DND-41 (cell line): ENCODE measurements at regions not wholly inside any gene's neighbourhood (a gene's known extent, or its start where the extent isn't known, plus 50 kb on each side); places are given as distances from the start of the nearest gene placed in this dataset.

Experiments used
- ATAC-seq: fragments of 200-7000 bp; cut with Tn5 transposase; 3 replicates; pipeline ENCODE4 v1.9.1; 2021; ENCODE audit warnings: low read depth; ENCODE audit not compliant: insufficient read depth
- DNase-seq: peaks from one replicate; pipeline ENCODE4 v3.0.0-alpha.2; 2020
- H2AFZ ChIP-seq: 2 replicates; pipeline ENCODE4 v1.6.0; 2012; ENCODE audit warnings: low read depth, low read length
- H3K27ac ChIP-seq: 2 replicates; pipeline ENCODE4 v1.5.1; 2012; ENCODE audit warnings: low read length, inconsistent platforms
- H3K27me3 ChIP-seq: fragments of 200-600 bp; sonication (generic); 2 replicates; pipeline ENCODE4 v1.6.0; 2012; ENCODE audit warnings: low read length, mild to moderate bottlenecking, inconsistent platforms; ENCODE audit not compliant: insufficient read depth, poor library complexity
- H3K36me3 ChIP-seq: 2 replicates; pipeline ENCODE4 v1.5.1; 2012; ENCODE audit warnings: low read length, inconsistent platforms; ENCODE audit not compliant: insufficient read depth
- H3K4me1 ChIP-seq: 2 replicates; pipeline ENCODE4 v1.5.1; 2012; ENCODE audit warnings: mild to moderate bottlenecking, low read length; ENCODE audit not compliant: insufficient read depth
- H3K4me2 ChIP-seq: 2 replicates; pipeline ENCODE4 v1.6.0; 2012; ENCODE audit warnings: mild to moderate bottlenecking, moderate library complexity, low read length, inconsistent platforms; ENCODE audit not compliant: insufficient read depth
- H3K4me3 ChIP-seq, 2 experiments: fragments of 200-600 bp in 1 of 2; shearing (Covaris generic) in 1 of 2; 2 replicates each; pipeline ENCODE4 v1.5.1; 2012 to 2016; ENCODE audit warnings: inconsistent platforms in 2 of 2, low read length in 2 of 2, mild to moderate bottlenecking in 2 of 2, low read depth in 1 of 2, moderate library complexity in 1 of 2
- H3K79me2 ChIP-seq: 2 replicates; pipeline ENCODE4 v1.6.0; 2012; ENCODE audit warnings: low read length, inconsistent platforms; ENCODE audit not compliant: insufficient read depth
- H3K9ac ChIP-seq: 2 replicates; pipeline ENCODE4 v1.6.0; 2012; ENCODE audit warnings: low read depth, mild to moderate bottlenecking, inconsistent platforms, low read length, moderate library complexity
- H3K9me3 ChIP-seq: 2 replicates; pipeline ENCODE4 v1.5.1; 2012; ENCODE audit warnings: low read length, moderate library complexity, mild to moderate bottlenecking, inconsistent platforms; ENCODE audit not compliant: insufficient read depth, severe bottlenecking
- H4K20me1 ChIP-seq: 2 replicates; pipeline ENCODE4 v1.6.0; 2012; ENCODE audit warnings: low read length; ENCODE audit not compliant: insufficient read depth
- CTCF ChIP-seq: IDR thresholded peaks from 2 replicates; pipeline ENCODE4 v1.5.1; 2012; ENCODE audit warnings: borderline replicate concordance, low read length, moderate library complexity, mild to moderate bottlenecking; ENCODE audit not compliant: poor library complexity, severe bottlenecking; ENCODE audit errors: extremely low read depth
- EZH2 ChIP-seq: IDR thresholded peaks from 3 replicates; pipeline ENCODE4 v1.6.1; 2012; ENCODE audit warnings: borderline replicate concordance, low read depth, mild to moderate bottlenecking, moderate library complexity, low read length, inconsistent platforms; ENCODE audit not compliant: severe bottlenecking

GRCh38 chr15:31160740-31161495, 59.4 kb upstream of the TRPM1 start:
- Histone ChIP-seq H3K4me1 (no peaks in the 10 kb centered on the region), H3K27me3 (no peaks in the 10 kb centered on the region), H3K4me3 (no peak overlapping the region), H3K9ac (no peak overlapping the region), H3K4me2 (no peak overlapping the region), H3K27ac (no peak overlapping the region), H4K20me1 (no peaks in the 10 kb centered on the region), H3K79me2 (no peaks in the 10 kb centered on the region), H3K36me3 (no peaks in the 10 kb centered on the region), H3K9me3 (no peaks in the 10 kb centered on the region), H2AFZ (no peak overlapping the region)
- DNase-seq (no peak), ATAC-seq (no peak)
- TF ChIP-seq CTCF, result no peak
- TF ChIP-seq EZH2, result no peak

- H3K4me2 ChIP-seq, result no peak overlapping the region
- H3K4me3 ChIP-seq, result no peak overlapping the region
- no peak overlapping the region for H3K9ac ChIP-seq
- no peaks in the 10 kb centered on the region for H3K36me3 ChIP-seq
- no peak for DNase-seq
- no peaks in the 10 kb centered on the region for H3K27me3 ChIP-seq
- no peaks in the 10 kb centered on the region for H4K20me1 ChIP-seq
- no peak overlapping the region for H2AFZ ChIP-seq
- no peak overlapping the region for H3K27ac ChIP-seq
- TF ChIP-seq CTCF (no peak), EZH2 (no peak)
- no peaks in the 10 kb centered on the region for H3K9me3 ChIP-seq
- ATAC-seq, result no peak
- no peaks in the 10 kb centered on the region for H3K79me2 ChIP-seq
- H3K4me1 ChIP-seq, result no peaks in the 10 kb centered on the region
Observed at GRCh38 chr15:31161951-31162350, 60.4 kb upstream of the TRPM1 start.

- DNase-seq, result no peak
- Histone ChIP-seq H3K4me3 (no peak overlapping the region), H2AFZ (no peak overlapping the region), H3K4me1 (no peaks in the 10 kb centered on the region), H3K36me3 (no peaks in the 10 kb centered on the region), H4K20me1 (no peaks in the 10 kb centered on the region), H3K9me3 (no peaks in the 10 kb centered on the region), H3K79me2 (no peaks in the 10 kb centered on the region), H3K27me3 (no peaks in the 10 kb centered on the region), H3K4me2 (no peak overlapping the region), H3K9ac (no peak overlapping the region), H3K27ac (no peak overlapping the region)
- TF ChIP-seq EZH2 (no peak), CTCF (no peak)
- no peak for ATAC-seq
Observed at GRCh38 chr15:31162721-31163510, 61.4 kb upstream of the TRPM1 start.
